Hematopoietic multipotent progenitor cell (in vitro differentiated cells): ENCODE measurements at regions not wholly inside any gene's neighbourhood (a gene's known extent, or its start where the extent isn't known, plus 50 kb on each side); places are given as distances from the start of the nearest gene placed in this dataset.
"Not testable (repeated sequence)": the region's sequence is repeated elsewhere in the genome, so short reads cannot be mapped to it uniquely, and the experiment has no call there.

Source experiments
- DNase-seq, 3 donors: peaks; one replicate each; pipeline ENCODE4 v3.0.0-alpha.2; 2011 to 2015; ENCODE audit warnings: low read depth in 2 of 3, low spot score in 2 of 3

DNA sequence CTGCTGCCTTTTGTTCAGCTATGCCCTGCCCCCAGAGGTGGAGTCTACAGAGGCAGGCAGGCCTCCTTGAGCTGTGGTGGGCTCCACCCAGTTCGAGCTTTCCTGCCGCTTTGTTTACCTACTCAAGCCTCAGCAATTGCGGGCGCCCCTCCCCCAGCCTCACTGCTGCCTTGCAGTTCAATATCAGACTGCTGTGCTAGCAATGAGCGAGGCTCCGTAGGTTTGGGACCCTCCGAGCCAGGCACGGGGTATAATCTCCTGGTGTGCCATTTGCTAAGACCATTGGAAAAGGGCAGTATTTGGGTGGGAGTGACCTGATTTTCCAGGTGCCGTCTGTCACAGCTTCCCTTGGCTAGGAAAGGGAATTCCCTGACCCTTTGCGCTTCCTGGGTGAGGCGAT, 51.9 kb downstream of the DIPK2A start:
- DNase-seq: not testable (repeated sequence)

DNA sequence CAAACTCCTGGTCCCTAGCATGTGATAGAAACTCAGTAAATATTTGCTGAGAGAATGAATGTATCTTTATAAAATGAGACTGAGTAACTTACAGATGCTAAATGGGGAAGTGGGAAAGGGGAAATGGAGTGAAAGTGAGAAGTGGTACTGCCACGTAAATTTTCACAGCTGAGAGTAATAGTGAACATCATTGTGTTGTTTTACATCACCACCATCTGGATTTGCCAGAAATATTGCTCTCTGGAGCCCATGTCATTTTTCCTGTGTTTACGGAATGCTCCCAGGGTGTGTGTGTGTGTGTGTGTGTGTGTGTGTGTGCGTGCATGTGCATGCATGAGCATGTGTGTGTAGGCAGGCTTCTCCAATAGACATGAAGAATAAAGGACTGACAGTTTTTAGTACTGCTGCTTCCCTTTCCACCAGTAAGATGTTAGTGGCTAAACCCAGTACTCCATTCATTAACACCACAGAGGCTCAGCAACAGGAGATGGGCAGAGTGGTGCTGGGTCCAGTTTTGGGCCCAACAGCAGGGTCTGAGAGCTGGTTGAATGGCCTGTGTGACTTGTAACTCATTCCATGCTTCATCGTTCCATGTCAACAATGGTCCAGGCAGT, 57.3 kb downstream of the DIPK2A start:
- DNase-seq: peak in 2 of 3 donors; percentile 27 to 65

DNA sequence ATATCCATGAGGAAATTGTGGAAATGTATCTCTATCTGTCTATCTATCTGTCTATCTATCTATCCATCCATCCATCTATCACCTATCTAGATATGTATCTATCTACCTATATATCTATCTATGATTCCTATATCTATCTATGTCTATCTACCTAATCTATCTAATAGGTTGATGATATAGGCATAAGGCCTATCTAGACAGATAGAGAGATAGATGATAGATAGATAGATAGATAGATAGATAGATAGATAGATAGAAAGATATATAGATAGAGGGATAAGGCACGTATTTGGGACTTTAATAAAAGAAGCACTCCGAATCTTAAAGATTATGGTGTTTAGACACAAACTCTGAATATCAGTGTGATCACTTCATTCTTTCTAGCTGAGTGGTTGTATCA, 58.1 kb downstream of the DIPK2A start:
- DNase-seq: no peak

DNA sequence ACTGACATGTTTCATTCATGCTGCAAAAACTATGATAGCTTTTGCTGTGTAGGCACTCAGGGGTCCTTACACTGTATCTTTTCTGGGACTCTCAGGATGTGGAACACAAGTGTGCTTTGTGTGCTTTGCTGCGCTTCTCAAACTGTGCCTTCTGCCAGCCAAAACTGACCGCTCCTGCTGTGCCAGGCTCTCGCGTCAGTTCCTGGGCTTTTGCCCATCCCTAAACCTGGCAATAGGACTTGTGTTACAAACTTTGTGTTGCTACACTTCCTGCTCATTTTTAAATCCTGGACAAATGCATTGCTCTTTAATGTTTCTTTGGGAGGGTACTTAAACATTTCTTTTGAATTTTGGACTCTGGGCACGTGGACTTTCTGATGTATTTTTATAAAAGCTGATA, 60.3 kb downstream of the DIPK2A start:
- no peak for DNase-seq

DNA sequence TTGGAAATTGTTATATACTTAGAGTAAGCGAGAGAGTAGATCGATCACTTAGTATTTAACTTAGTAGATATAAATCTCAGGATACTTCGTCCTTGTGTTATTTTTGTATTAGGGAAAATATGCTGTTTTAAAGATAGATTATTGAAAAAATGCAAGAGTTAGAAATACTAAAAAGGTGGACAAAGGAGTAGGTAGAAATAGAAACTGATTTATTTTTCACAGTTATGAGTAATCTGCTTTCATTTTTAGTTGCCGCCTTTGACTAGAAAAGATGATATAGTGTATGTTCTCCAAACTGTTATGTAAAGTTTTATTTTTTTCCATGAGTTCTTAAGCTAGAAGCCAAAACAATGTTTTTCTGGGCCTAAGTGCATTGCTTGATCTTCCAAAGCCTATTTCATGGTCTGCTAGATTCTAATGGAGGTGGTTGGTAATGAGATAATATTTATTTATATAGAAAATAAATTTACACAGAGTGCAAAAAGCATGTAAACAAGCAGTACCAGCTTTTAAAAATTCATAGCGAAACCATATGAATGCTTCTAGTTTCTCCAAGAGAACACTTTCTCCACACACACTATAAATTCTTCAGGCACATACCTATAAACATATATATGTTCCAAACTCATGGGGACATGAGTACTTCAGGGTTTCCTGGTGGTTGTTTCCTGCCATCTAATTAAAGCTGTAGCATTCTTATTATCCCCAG, 61.1 kb downstream of the DIPK2A start:
- no peak for DNase-seq

DNA sequence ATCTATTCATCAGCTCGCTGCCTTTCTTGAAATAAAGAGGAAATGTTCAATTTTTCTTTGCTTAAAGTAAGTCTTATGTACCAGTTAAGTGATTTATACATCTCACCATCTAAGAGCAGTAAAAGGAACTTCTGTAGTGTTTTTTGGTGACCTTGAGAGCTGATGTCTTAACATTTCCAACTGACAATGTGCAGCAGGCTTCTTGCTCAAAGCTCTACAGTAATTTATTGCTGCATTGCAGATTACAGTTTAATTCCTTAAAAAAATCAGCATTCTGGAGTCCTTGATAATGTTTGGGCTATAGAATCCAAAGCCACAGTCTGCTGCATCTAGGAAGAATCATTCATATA, 61.6 kb downstream of the DIPK2A start:
- DNase-seq: no peak

DNA sequence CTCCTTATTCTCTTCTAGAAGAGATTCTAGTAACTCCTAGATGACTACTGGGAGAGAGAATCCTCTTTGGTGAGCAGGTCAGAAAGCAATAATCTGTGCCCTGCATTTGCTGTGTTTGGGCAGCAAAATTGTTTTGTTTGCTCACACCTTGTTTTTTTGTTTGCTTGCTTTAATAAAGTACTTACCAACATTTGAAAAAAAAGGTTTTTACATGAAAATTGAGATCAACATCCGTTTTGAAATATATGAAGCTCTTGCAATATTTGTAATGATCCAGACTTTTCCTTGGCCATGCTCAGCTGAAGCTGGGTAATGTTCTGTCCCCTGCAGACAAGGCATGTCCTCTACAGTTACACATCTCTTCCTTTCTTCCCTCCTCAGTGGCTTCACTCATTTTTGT, 62.2 kb downstream of the DIPK2A start:
- DNase-seq: no peak

DNA sequence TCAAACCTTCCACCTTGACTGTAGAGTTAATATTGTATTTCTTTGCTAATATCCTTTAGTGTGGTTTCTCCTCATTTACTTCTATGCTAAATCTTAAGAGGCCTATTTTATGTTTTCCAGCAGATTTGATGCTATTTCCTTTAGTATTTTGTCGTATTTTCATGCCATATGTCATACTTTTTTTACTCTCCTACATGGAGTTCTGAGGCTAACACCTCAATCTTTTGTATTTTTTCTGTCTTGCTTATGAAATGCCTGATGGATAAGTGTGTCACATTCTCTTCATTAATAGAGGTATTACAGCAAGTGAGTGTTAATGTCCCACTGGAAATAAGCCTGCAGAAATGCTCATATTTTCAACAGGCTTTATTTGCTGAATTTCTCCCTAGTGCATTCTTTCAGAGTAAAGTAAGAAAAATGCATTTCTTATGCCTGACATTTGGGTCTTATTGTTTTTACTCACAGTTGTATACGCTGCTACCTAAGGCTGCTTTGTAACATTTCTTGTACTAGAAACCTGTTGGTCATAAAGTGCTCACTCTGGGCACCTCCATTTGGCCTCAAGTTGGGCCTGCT, 63.2 kb downstream of the DIPK2A start:
- no peak for DNase-seq

DNA sequence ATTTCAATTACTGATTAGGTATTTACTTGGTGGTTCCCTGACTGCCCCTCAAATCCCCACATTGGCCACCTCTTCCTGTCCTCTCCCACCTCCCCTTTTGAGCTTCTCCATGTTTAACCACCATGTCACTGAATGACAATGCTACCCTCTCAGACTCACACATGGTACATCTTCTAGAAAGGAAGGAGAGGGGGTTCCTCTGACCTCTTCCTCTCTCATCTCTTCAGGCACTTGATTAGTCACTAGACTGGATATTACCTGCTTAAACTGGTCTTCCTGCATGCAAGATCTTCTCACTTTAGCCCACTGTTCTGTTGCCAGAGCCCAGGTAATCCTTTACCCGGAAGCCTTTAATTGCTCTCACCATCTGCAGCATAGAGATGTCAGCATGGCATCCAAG, 64.9 kb downstream of the DIPK2A start:
- no peak for DNase-seq

DNA sequence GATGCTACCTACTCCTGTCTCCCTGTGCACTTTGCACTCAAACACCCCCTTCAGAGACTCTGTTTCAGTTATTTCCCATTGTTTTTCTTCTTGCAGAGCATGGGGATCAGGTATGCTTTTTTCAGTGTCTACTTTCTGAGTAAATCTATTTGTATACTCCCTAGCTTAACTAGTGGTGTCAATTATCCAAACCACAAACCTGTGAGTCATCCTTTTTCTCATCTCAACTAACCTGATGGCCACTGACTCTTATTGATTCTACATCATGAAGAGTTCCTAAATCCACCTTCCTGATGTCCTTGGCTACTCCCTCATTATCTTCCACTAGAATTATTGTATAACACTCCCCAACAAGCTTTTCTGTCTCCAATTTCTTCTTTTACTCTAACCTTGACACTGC, 68.0 kb downstream of the DIPK2A start:
- DNase-seq: no peak

DNA sequence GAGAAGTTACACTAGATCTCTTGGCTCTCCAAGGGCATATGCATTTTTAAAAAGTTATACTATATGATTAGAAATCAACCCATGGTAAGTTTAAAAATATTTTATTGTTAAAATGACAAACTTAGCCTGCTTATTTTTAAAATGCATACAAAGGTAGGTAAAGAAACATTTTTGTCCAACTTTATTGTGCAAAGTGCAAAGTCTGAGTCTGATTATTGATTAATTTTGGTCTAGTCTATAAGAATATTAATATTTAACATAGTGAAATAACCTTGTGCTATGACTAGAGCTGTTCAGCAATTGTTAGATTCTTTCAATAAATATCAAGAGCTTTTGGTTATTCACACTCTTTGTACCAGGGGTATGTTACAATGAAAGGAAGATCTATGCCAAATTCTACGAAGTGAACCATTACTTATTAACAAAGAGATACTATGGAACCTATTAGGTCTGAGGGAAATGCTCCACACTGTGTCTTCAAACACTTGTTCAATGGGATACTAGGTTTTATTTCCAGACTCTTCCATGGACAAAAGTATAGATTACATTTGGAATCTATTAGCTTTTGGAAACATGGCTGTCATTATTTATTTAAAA, 70.4 kb downstream of the DIPK2A start:
- DNase-seq: no peak

DNA sequence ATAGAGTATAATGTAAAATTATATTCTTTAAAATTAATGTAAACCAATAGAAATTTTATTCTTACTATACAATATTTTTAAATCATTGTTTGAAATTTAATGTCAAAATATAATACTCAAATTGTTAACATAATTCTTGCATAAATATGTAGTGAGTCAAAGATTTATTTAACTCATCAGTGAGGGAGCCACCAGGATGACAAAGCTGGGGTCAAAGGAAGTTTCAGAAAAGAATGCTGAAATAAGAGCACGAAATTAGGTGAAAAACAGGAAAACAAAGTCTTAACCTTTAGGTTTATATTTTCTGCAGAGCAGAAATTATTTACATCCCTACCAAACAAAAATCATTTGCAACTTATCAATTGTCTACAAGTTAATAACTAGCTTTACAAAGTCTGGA, 74.1 kb downstream of the DIPK2A start:
- no peak for DNase-seq

DNA sequence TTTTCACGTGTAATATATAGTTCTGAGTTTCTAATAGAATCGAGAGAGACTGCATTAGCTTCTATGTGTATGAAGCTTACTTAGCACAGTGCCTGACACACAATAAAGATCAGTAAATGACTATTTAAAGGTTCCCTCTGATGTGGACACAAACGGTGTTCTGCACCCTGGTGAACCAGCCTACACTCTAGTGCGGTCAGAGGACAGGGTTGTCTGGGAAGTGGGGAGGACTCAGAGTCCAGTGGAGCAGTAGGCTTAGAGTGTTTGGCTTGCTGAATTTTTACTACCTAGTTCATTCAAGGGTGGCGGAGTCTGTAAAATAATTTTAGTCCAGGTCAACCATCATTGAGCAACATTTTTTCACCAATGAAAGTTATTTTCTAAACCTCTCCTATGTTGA, 77.8 kb downstream of the DIPK2A start:
- DNase-seq: no peak

DNA sequence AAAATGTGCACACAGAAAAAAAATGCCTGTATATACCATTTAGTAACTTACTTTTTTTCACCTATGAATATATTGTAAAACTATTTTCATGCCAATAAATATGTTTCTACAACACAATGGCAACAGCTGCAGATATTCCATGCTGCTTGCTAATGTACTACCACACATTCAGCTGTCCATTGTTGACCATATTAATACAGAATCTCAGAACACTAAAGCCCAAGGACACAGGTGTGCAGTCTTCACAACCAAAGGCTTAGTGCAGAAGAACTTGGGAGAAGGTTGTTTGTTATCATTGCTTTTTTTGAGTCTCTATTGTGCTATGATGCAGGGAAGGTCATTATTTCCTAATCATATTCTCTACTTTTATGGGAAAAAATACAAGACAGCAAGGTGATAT, 79.6 kb downstream of the DIPK2A start:
- no peak for DNase-seq

DNA sequence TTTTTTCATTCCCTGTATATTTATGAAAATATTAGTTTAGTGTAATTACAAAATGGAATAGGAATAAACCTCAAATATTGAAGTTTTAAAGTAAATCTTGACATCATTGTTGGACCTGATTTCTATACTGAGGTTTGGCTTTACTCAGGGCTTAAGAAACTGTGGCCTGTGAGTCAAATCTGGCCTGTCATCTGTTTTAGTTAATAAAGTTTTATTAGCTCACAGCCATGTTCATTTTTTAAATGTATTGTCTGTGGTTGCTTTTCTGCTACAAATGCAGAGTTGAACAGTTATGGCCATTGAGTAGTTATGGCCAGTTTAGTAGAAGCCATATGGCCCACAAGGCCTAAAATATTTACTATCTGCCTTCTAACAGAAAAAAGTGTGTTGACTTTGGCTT, 80.7 kb downstream of the DIPK2A start:
- no peak for DNase-seq

DNA sequence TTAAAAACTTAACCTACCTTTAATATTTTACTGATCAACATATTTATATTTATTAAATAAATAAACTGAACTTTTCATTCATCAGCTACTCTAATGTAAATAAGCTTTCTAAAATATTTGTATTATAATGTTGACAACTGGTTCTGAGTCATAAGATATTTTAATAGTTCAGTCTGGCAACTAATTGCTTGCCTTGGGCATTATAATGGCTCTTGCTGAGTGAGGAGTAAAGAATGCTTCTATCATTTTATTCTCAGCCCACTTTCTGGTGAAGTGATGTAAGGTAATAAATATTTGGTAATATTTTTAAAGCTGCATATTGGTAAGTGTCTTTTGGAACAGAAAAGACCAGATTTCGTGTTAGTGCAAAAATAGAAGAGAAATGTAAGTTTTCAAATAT, 81.5 kb downstream of the DIPK2A start:
- DNase-seq: no peak

DNA sequence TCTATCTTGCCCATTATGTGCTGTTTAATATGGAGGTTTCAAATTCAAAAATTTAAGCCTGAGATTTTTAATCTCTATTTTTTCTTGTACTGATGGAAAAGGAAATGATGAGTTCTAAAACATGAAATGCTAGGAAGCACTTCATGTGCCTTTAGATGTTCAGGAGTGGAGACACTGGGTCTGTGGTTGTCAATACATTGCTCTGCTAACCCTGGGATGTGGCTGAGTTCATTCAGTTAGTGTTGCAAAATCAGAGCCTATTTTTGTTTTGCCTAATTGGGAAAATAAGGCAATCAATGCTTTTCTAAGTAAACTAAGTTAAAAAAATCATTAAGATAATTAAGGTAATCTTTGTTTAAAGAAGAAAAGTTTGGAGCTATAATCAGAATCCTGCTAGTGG, 83.1 kb downstream of the DIPK2A start:
- no peak for DNase-seq

DNA sequence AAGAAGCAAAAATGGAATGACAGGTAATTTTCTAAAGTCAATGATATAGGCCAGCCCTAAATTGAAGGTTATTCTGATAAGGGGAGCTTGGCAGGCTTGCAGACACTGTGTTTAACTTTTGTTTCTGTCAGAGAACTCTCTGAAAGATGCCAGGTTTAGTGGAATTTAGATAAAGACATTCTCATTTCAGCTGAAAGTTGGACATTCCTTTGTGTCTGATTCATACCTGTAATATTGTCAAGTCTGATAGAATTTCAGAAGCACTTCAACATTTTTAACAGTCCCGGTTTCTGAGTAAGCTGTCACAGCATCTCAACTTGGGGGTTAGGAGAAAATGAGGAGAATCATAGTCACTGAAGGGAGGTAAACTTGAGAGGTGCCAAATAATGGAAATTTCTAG, 84.0 kb downstream of the DIPK2A start:
- no peak for DNase-seq

DNA sequence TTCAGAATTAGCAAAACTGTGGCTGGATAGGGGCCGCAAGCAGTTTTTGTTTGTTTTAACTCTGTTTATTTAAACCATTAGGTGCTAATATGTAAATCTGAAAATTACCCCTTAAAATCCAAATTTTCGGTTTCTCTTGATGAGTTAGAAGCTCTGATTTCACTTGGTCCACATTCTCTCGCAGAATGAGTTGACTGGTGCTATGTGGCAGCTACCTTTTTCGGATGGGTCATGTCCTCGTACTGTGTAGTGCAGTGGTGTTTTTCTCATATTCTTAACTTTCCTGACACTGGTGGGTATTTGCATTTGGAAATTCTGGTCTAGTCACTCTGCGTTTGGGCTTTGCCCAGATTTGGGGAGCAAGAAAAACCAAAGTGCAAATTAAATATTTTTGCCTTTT, 87.1 kb downstream of the DIPK2A start:
- DNase-seq: no peak

DNA sequence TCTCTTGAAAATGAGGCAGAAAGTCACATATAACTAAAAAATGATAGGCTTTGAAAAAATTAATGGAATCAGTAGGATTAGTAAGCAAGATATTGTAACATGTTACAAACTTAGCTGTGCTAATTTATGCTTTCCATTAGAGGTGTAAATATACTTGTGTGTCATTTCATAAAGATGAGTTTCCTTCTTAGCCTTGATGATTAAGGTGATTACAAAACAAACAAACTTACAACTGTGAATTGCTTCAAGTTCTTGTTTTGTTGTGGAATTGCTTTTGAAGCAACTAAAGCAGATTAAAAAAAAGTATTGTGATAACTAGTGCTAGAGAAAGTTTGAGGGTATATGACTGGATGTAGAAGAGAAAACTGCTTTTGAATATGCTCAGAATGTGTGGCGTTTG, 87.9 kb downstream of the DIPK2A start:
- DNase-seq: no peak

DNA sequence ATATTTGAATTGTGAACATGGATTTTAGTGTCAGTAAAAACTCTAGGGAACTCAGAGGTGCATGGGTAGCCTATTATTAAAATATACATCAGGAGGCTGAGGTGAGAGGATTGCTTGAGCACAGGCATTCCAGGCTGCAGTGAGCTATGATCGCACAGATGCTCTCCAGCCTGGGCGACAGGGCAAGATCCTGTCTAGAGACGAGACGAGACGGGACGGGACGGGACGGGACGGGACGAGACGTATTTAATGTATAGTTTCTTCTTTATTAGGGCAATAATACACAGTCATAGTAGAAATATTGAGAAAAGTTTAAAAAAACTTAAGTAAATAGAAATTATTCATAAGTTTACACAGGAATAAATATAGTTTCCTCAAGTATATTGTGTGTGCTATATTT, 89.3 kb downstream of the DIPK2A start:
- DNase-seq: no peak

DNA sequence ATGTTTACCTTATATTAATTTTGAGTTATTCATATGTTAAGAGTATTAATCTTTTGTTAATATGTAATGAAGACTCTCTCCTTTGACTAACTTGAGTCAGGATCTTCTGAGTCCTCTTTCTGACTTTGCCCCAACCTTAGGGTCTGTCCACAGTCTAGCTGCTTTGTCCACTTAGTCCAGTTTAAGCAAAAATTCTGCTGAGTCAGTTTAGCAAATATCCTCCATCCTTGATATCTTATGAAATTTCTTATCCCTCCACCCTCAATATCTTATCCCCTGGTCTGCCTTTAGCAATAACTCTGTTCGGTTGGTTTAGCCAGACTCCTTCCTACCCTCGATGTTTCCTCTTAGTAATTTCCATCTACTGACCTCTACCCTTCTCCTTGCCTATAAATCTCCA, 91.7 kb downstream of the DIPK2A start:
- no peak for DNase-seq
